HEK293 (cell line): ENCODE measurements at regions not wholly inside any gene's neighbourhood (a gene's known extent, or its start where the extent isn't known, plus 50 kb on each side); places are given as distances from the start of the nearest gene placed in this dataset.

ENCODE experiments used
- CTCF ChIA-PET: fragments of 350-600 bp; formaldehyde crosslinking; extraction: SDS; loops from one replicate; lab custom pipeline; 2021; ENCODE audit warnings: antibody characterized with exemption; lab: Yijun Ruan, JAX
- POLR2A ChIA-PET: fragments of 300-600 bp; formaldehyde crosslinking; extraction: SDS; loops from one replicate; lab custom pipeline; 2020; ENCODE audit warnings: antibody characterized with exemption, inconsistent platforms; lab: Yijun Ruan, JAX
- H3K27ac ChIP-seq: fragments of 200-500 bp; sonication (Bioruptor generic); 2 replicates; pipeline ENCODE4 v1.5.1; 2014; ENCODE audit warnings: low read depth, low read length, control low read depth, inconsistent platforms; ENCODE audit errors: extremely low read depth
- H3K36me3 ChIP-seq, 2 experiments: fragments of 200-500 bp in 1 of 2; sonication (Bioruptor generic) in 1 of 2; 1 replicate in 1 of 2; 2 replicates in 1 of 2; pipeline ENCODE4 v1.5.1; 2014 to 2017; ENCODE audit warnings: inconsistent platforms in 2 of 2, low read length in 2 of 2; ENCODE audit not compliant: control insufficient read depth in 2 of 2, insufficient read depth in 1 of 2
- H3K4me1 ChIP-seq: fragments of 200-500 bp; sonication (Bioruptor generic); 2 replicates; pipeline ENCODE4 v1.5.1; 2014; ENCODE audit warnings: mild to moderate bottlenecking, low read length, inconsistent platforms; ENCODE audit not compliant: control insufficient read depth, insufficient read depth
- H3K4me3 ChIP-seq: 2 replicates; pipeline ENCODE4 v1.5.1; 2011; ENCODE audit warnings: low read depth, mild to moderate bottlenecking, control low read depth, low read length, moderate library complexity
- H3K9me3 ChIP-seq: fragments of 200-500 bp; sonication (Bioruptor generic); 2 replicates; pipeline ENCODE4 v1.5.1; 2014; ENCODE audit warnings: low read depth, low read length, inconsistent platforms; ENCODE audit not compliant: control insufficient read depth, insufficient read depth
- GLIS1 ChIP-seq: fragments of 450-650 bp; formaldehyde crosslinking; IDR thresholded peaks from 2 replicates; pipeline ENCODE4 v1.5.1; 2016; ENCODE audit warnings: missing biosample characterization, missing genetic modification characterization
- OVOL3 ChIP-seq: fragments of 450-650 bp; formaldehyde crosslinking; IDR thresholded peaks from 2 replicates; pipeline ENCODE4 v1.5.1; 2016; ENCODE audit warnings: missing biosample characterization, missing genetic modification characterization
- PRDM4 ChIP-seq: fragments of 450-650 bp; formaldehyde crosslinking; IDR thresholded peaks from 2 replicates; pipeline ENCODE4 v1.5.1; 2017; ENCODE audit warnings: missing biosample characterization, missing genetic modification characterization
- SCRT2 ChIP-seq: fragments of 450-650 bp; formaldehyde crosslinking; IDR thresholded peaks from 2 replicates; pipeline ENCODE4 v1.5.1; 2016; ENCODE audit warnings: missing biosample characterization, missing genetic modification characterization
- ZBTB49 ChIP-seq: fragments of 450-650 bp; formaldehyde crosslinking; IDR thresholded peaks from 2 replicates; pipeline ENCODE4 v1.5.1; 2016; ENCODE audit warnings: missing biosample characterization, missing genetic modification characterization, low read depth
- ZIC2 ChIP-seq: fragments of 450-650 bp; formaldehyde crosslinking; IDR thresholded peaks from 2 replicates; pipeline ENCODE4 v1.5.1; 2016; ENCODE audit warnings: missing biosample characterization, missing genetic modification characterization
- ZNF19 ChIP-seq: fragments of 450-650 bp; formaldehyde crosslinking; IDR thresholded peaks from 2 replicates; pipeline ENCODE4; 2016; ENCODE audit warnings: missing biosample characterization, missing genetic modification characterization, low read depth
- ZNF214 ChIP-seq: fragments of 450-650 bp; formaldehyde crosslinking; IDR thresholded peaks from 2 replicates; pipeline ENCODE4 v1.5.1; 2017; ENCODE audit warnings: missing biosample characterization, mild to moderate bottlenecking, missing genetic modification characterization, borderline replicate concordance
- ZNF24 ChIP-seq: fragments of 450-650 bp; formaldehyde crosslinking; IDR thresholded peaks from 2 replicates; pipeline ENCODE4 v1.5.1; 2016; ENCODE audit warnings: missing biosample characterization, missing genetic modification characterization
- ZNF354C ChIP-seq: fragments of 450-650 bp; formaldehyde crosslinking; IDR thresholded peaks from 2 replicates; pipeline ENCODE4 v1.5.1; 2016; ENCODE audit warnings: missing biosample characterization, missing genetic modification characterization, low read depth, borderline replicate concordance
- ZNF362 ChIP-seq: fragments of 450-650 bp; formaldehyde crosslinking; IDR thresholded peaks from 2 replicates; pipeline ENCODE4 v1.5.1; 2016; ENCODE audit warnings: missing biosample characterization, missing genetic modification characterization
- ZNF623 ChIP-seq: fragments of 450-650 bp; formaldehyde crosslinking; IDR thresholded peaks from 2 replicates; pipeline ENCODE4 v1.5.1; 2016; ENCODE audit warnings: missing biosample characterization, missing genetic modification characterization
- ZNF654 ChIP-seq: fragments of 450-650 bp; formaldehyde crosslinking; IDR thresholded peaks from 2 replicates; pipeline ENCODE4 v1.5.1; 2016; ENCODE audit warnings: low read depth, missing biosample characterization, missing genetic modification characterization
- ZNF701 ChIP-seq: fragments of 450-650 bp; formaldehyde crosslinking; IDR thresholded peaks from 2 replicates; pipeline ENCODE4 v1.5.1; 2016; ENCODE audit warnings: missing biosample characterization, missing genetic modification characterization
- ZNF707 ChIP-seq: fragments of 450-650 bp; formaldehyde crosslinking; IDR thresholded peaks from 2 replicates; pipeline ENCODE4 v1.5.1; 2016; ENCODE audit warnings: missing biosample characterization, missing genetic modification characterization
- ZNF776 ChIP-seq: fragments of 450-650 bp; formaldehyde crosslinking; IDR thresholded peaks from 2 replicates; pipeline ENCODE4 v1.5.0; 2017; ENCODE audit warnings: missing biosample characterization, missing genetic modification characterization, borderline replicate concordance
- ZNF792 ChIP-seq: fragments of 450-650 bp; formaldehyde crosslinking; IDR thresholded peaks from 2 replicates; pipeline ENCODE4 v1.5.1; 2016; ENCODE audit warnings: missing biosample characterization, missing genetic modification characterization

GRCh38 chr5:159835548-159835947 lies 80.7 kb upstream of the ADRA1B start:
- H3K9me3 ChIP-seq = no peaks in the 10 kb centered on the region
- no peak for TF ChIP-seq ZNF792 (tag by site-specific recombination)
- no peak for TF ChIP-seq ZNF776 (tag by site-specific recombination)
- TF ChIP-seq ZNF19 (tag by site-specific recombination) = no peak
- peak; percentile 89 for TF ChIP-seq ZNF623 (tag by site-specific recombination)
- no peak for TF ChIP-seq ZNF701 (tag by site-specific recombination)
- no peak for TF ChIP-seq PRDM4 (tag by site-specific recombination)
- H3K4me1 ChIP-seq = no peaks in the 10 kb centered on the region
- ChIA-PET POLR2A (no interaction called here), CTCF (no interaction called here)
- no peak overlapping the region for H3K4me3 ChIP-seq
- H3K27ac ChIP-seq = no peak overlapping the region
- no peaks in the 10 kb centered on the region for H3K36me3 ChIP-seq

- POLR2A ChIA-PET = no interaction called here
- H3K27ac ChIP-seq = no peak overlapping the region
- no peak for TF ChIP-seq OVOL3
- peak; percentile 53 for TF ChIP-seq ZIC2
- TF ChIP-seq SCRT2 (tag by site-specific recombination) = peak; percentile 59
- TF ChIP-seq ZNF24 (tag by site-specific recombination) = no peak
- TF ChIP-seq ZNF362 (tag by site-specific recombination) = no peak
- TF ChIP-seq, all 188 proteins: peak for 2
Measured at GRCh38 chr5:159836691-159837090, 79.6 kb upstream of the ADRA1B start.

GRCh38 chr5:159837860-159838259 lies 78.4 kb upstream of the ADRA1B start:
- TF ChIP-seq ZNF214 (tag by site-specific recombination) = no peak
- TF ChIP-seq ZNF654 (tag by site-specific recombination) = no peak
- TF ChIP-seq ZNF354C (tag by site-specific recombination) = no peak
- no peak for TF ChIP-seq GLIS1 (tag by site-specific recombination)
- TF ChIP-seq ZBTB49 (tag by site-specific recombination) = no peak
- TF ChIP-seq ZNF707 (tag by site-specific recombination) = no peak
- Histone ChIP-seq H3K4me1 (no peaks in the 10 kb centered on the region), H3K4me3 (no peak overlapping the region), H3K27ac (no peak overlapping the region), H3K9me3 (no peaks in the 10 kb centered on the region), H3K36me3 (no peaks in the 10 kb centered on the region)
- POLR2A ChIA-PET = no interaction called here
- CTCF ChIA-PET = interaction anchor here (0.5 kb wide), 1 partner anchor 438 kb away, joined by 3 read pairs; no protein-coding TSS in a partner anchor

More at GRCh38 chr5:159836691-159837090, 79.6 kb upstream of the ADRA1B start:
- CTCF ChIA-PET = no interaction called here
- Histone ChIP-seq H3K4me1 (no peaks in the 10 kb centered on the region), H3K9me3 (no peaks in the 10 kb centered on the region), H3K4me3 (no peak overlapping the region), H3K36me3 (no peaks in the 10 kb centered on the region)
